ENCODE measurements at regions not wholly inside any gene's neighbourhood (a gene's known extent, or its start where the extent isn't known, plus 50 kb on each side); places are given as distances from the start of the nearest gene placed in this dataset.

- Histone ChIP-seq H3K9me2 (ENCODE audit: insufficient read depth, low read length) (no peaks in the 10 kb centered on the region), H3K36me3 (ENCODE audit: insufficient read depth, low read length) (no peaks in the 10 kb centered on the region), H3K4me2 (ENCODE audit: low read length) (no peak overlapping the region), H3K79me2 (replicated peaks; ENCODE audit: insufficient read depth, low read length) (no peaks in the 10 kb centered on the region), H2AFZ (ENCODE audit: low read depth, low read length) (no peak overlapping the region), H3K9ac (ENCODE audit: low read length) (no peak overlapping the region), H3K27me3 (ENCODE audit: insufficient read depth, low read depth, low read length) (no peaks in the 10 kb centered on the region), H3K4me3 (ENCODE audit: low read length) (no peak overlapping the region), H3K27ac (ENCODE audit: low read length) (no peak overlapping the region), H3K9me3 (ENCODE audit: low read length) (no peaks in the 10 kb centered on the region), H4K20me1 (ENCODE audit: insufficient read depth) (no peaks in the 10 kb centered on the region), H3F3A (ENCODE audit: insufficient read depth, low read length, poor library complexity, severe bottlenecking) (no peaks in the 10 kb centered on the region)
- TF ChIP-seq SMC3 (conservative IDR thresholded peaks at IDR 0.05; ENCODE audit: poor library complexity) (no peak), REST (IDR thresholded peaks at IDR 0.05; ENCODE audit: borderline replicate concordance) (no peak), EP300 (conservative IDR thresholded peaks at IDR 0.05; ENCODE audit: poor library complexity, severe bottlenecking) (no peak), EZH2 (IDR thresholded peaks at IDR 0.05; ENCODE audit: borderline replicate concordance, insufficient read depth, low read length, poor library complexity, severe bottlenecking) (no peak), MXI1 (conservative IDR thresholded peaks at IDR 0.05; ENCODE audit: poor library complexity, severe bottlenecking) (no peak), RAD21 (conservative IDR thresholded peaks at IDR 0.05) (no peak)
Observed at GRCh38 chr1:8189931-8190483, 127.9 kb upstream of the SLC45A1 start.

DNA sequence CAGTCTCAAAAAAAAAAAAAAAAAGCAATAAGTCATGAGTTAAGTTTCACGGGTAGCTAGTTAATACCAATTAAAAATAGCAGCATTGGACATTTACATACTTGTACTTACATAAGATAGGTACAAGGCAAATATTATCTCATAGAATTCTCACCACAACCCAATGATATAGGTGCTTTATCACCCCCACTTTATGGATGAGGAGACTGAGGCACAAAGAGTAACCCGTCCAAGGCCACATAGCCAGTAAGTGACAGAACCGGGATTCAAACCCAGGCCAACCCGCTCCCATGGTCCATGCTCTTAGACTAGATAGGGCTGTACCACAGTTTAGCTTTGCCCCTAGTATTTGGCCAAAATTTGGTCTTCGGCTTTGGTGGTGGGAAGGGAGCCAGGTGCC is 132.5 kb upstream of the SLC45A1 start:
- Histone ChIP-seq H3K27ac (ENCODE audit: low read length) (no peak overlapping the region), H3K4me3 (ENCODE audit: low read length) (no peak overlapping the region), H2AFZ (ENCODE audit: low read depth, low read length) (no peak overlapping the region), H3K27me3 (ENCODE audit: insufficient read depth, low read depth, low read length) (no peaks in the 10 kb centered on the region), H3K9ac (ENCODE audit: low read length) (no peak overlapping the region), H3K79me2 (replicated peaks; ENCODE audit: insufficient read depth, low read length) (no peaks in the 10 kb centered on the region), H4K20me1 (ENCODE audit: insufficient read depth) (no peaks in the 10 kb centered on the region), H3K9me3 (ENCODE audit: low read length) (no peaks in the 10 kb centered on the region), H3F3A (ENCODE audit: insufficient read depth, low read length, poor library complexity, severe bottlenecking) (no peaks in the 10 kb centered on the region), H3K36me3 (ENCODE audit: insufficient read depth, low read length) (no peaks in the 10 kb centered on the region), H3K9me2 (ENCODE audit: insufficient read depth, low read length) (no peaks in the 10 kb centered on the region), H3K4me2 (ENCODE audit: low read length) (no peak overlapping the region)
- TF ChIP-seq EZH2 (IDR thresholded peaks at IDR 0.05; ENCODE audit: borderline replicate concordance, insufficient read depth, low read length, poor library complexity, severe bottlenecking) (no peak), EP300 (conservative IDR thresholded peaks at IDR 0.05; ENCODE audit: poor library complexity, severe bottlenecking) (no peak), POLR2AphosphoS5 (IDR thresholded peaks at IDR 0.05) (no peak), REST (IDR thresholded peaks at IDR 0.05; ENCODE audit: borderline replicate concordance) (no peak), MXI1 (conservative IDR thresholded peaks at IDR 0.05; ENCODE audit: poor library complexity, severe bottlenecking) (no peak), TAF1 (IDR thresholded peaks at IDR 0.05; ENCODE audit: low read depth) (no peak), SMC3 (conservative IDR thresholded peaks at IDR 0.05; ENCODE audit: poor library complexity) (no peak), RAD21 (conservative IDR thresholded peaks at IDR 0.05) (no peak)
- TF ChIP-seq, protein P1, sequence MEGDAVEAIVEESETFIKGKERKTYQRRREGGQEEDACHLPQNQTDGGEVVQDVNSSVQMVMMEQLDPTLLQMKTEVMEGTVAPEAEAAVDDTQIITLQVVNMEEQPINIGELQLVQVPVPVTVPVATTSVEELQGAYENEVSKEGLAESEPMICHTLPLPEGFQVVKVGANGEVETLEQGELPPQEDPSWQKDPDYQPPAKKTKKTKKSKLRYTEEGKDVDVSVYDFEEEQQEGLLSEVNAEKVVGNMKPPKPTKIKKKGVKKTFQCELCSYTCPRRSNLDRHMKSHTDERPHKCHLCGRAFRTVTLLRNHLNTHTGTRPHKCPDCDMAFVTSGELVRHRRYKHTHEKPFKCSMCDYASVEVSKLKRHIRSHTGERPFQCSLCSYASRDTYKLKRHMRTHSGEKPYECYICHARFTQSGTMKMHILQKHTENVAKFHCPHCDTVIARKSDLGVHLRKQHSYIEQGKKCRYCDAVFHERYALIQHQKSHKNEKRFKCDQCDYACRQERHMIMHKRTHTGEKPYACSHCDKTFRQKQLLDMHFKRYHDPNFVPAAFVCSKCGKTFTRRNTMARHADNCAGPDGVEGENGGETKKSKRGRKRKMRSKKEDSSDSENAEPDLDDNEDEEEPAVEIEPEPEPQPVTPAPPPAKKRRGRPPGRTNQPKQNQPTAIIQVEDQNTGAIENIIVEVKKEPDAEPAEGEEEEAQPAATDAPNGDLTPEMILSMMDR (IDR thresholded peaks at IDR 0.05; ENCODE audit: poor library complexity, severe bottlenecking): no peak
